ENCODE measurements at regions not wholly inside any gene's neighbourhood (a gene's known extent, or its start where the extent isn't known, plus 50 kb on each side); places are given as distances from the start of the nearest gene placed in this dataset.

- no peak for ATAC-seq
- no peak for DNase-seq (ENCODE audit: low spot score)
- H3K27me3 ChIP-seq (ENCODE audit: insufficient read depth), result no peaks in the 10 kb centered on the region
- no peak overlapping the region for H2AFZ ChIP-seq
- no peak for TF ChIP-seq ZNF114 (CRISPR knock-in tag; IDR thresholded peaks at IDR 0.05)
- TF ChIP-seq STAT1 (IDR thresholded peaks at IDR 0.05; ENCODE audit: unreplicated experiment), result no peak
- no peak for TF ChIP-seq ZNF331 (CRISPR knock-in tag; IDR thresholded peaks at IDR 0.05; ENCODE audit: low read depth)
- no peak for TF ChIP-seq NANOG (IDR thresholded peaks at IDR 0.05; ENCODE audit: borderline replicate concordance)
- no peak for TF ChIP-seq ZNF462 (CRISPR knock-in tag; IDR thresholded peaks at IDR 0.05)
- TF ChIP-seq POLR2AphosphoS5 (IDR thresholded peaks at IDR 0.05; ENCODE audit: low read depth), result no peak
- TF ChIP-seq JUNB (IDR thresholded peaks at IDR 0.05; ENCODE audit: unreplicated experiment), result no peak
- no peak for TF ChIP-seq ETS1 (IDR thresholded peaks at IDR 0.05)
- TF ChIP-seq EZH2 (IDR thresholded peaks at IDR 0.05; ENCODE audit: low read depth, unreplicated experiment), result no peak
- no peak for TF ChIP-seq CTCF (conservative IDR thresholded peaks at IDR 0.05; ENCODE audit: low read depth in 2 of 2)
- no peak for TF ChIP-seq EZH2phosphoT487 (IDR thresholded peaks at IDR 0.05; ENCODE audit: unreplicated experiment)
- TF ChIP-seq REST (IDR thresholded peaks at IDR 0.05; ENCODE audit: unreplicated experiment), result no peak
- no peak for TF ChIP-seq CREB1 (CRISPR knock-in tag; IDR thresholded peaks at IDR 0.05; ENCODE audit: low read depth)
- H3K4me1 Mint-ChIP-seq, result no peaks in the 10 kb centered on the region
- no peak overlapping the region for H3K4me2 ChIP-seq
- H3K79me2 ChIP-seq (replicated peaks; ENCODE audit: insufficient read depth), result no peaks in the 10 kb centered on the region
- no peak overlapping the region for H3K27ac ChIP-seq (ENCODE audit: low read depth)
- no peaks in the 10 kb centered on the region for H3K36me3 Mint-ChIP-seq (ENCODE audit: low read depth)
- peaks cover 5% of the 10 kb centered on the region; the same call in 1 of the 2 replicates for H3K4me1 ChIP-seq (ENCODE audit: insufficient read depth)
- no peaks in the 10 kb centered on the region for H3F3A ChIP-seq (replicated peaks; ENCODE audit: low read depth)
- no peaks in the 10 kb centered on the region for H4K20me1 ChIP-seq (replicated peaks; ENCODE audit: insufficient read depth)
- no peak overlapping the region for H3K4me3 Mint-ChIP-seq
- no peaks in the 10 kb centered on the region for H3K36me3 ChIP-seq (ENCODE audit: insufficient read depth)
- H3K9me2 ChIP-seq (ENCODE audit: insufficient read depth), result peaks cover 28% of the 10 kb centered on the region
- H3K9me3 Mint-ChIP-seq, result no peaks in the 10 kb centered on the region
- H3K4me3 ChIP-seq, result no peak overlapping the region
- H3K27me3 Mint-ChIP-seq (ENCODE audit: insufficient read depth, low read depth, poor library complexity), result no peaks in the 10 kb centered on the region
- H3K27ac Mint-ChIP-seq, result no peak overlapping the region
These were observed 333.7 kb downstream of the ENC1 start for GRCh38 chr5:74306845-74307244.

Data from GM23338 (cell line).